BLaER1 treated with 17β-estradiol and CSF1 and Interleukin-3, amounts not matched to agents 10 nM and 100 nM (cell line): ENCODE measurements at regions not wholly inside any gene's neighbourhood (a gene's known extent, or its start where the extent isn't known, plus 50 kb on each side); places are given as distances from the start of the nearest gene placed in this dataset.
A peak's percentile ranks its signal among the peaks of the same experiment; 100 is the strongest.
"Not testable (repeated sequence)": the region's sequence is repeated elsewhere in the genome, so short reads cannot be mapped to it uniquely, and the experiment has no call there.

Source experiments
- H3K27ac ChIP-seq, 11 experiments: shearing (Covaris generic); formaldehyde crosslinking; 2 replicates each; pipeline ENCODE4 v1.8.1; 2022
- H3K27me3 ChIP-seq, 11 experiments: shearing (Covaris generic); formaldehyde crosslinking; 2 replicates each; pipeline ENCODE4 v1.8.1; 2022
- H3K36me3 ChIP-seq, 11 experiments: shearing (Covaris generic); formaldehyde crosslinking; 2 replicates each; pipeline ENCODE4 v1.8.1; 2022
- H3K4me1 ChIP-seq, 10 experiments: shearing (Covaris generic); formaldehyde crosslinking; 2 replicates each; pipeline ENCODE4 v1.8.1; 2022
- H3K4me2 ChIP-seq, 11 experiments: shearing (Covaris generic); formaldehyde crosslinking; 2 replicates each; pipeline ENCODE4 v1.8.1; 2022
- H3K4me3 ChIP-seq, 10 experiments: shearing (Covaris generic); formaldehyde crosslinking; 2 replicates each; pipeline ENCODE4 v1.8.1; 2022
- H3K9ac ChIP-seq, 11 experiments: shearing (Covaris generic); formaldehyde crosslinking; 2 replicates each; pipeline ENCODE4 v1.8.1; 2022
- H3K9me3 ChIP-seq, 11 experiments: shearing (Covaris generic); formaldehyde crosslinking; replicated peaks in 1 of 11; 2 replicates each; pipeline ENCODE4 v1.8.1; 2022
- H4K20me1 ChIP-seq, 11 experiments: shearing (Covaris generic); formaldehyde crosslinking; 2 replicates each; pipeline ENCODE4 v1.8.1; 2022
- Cebpa-rat ChIP-seq, 11 experiments: shearing (Covaris generic); IDR thresholded peaks; 2 replicates each; pipeline ENCODE4 v1.8.1; 2022

GRCh38 chr12:131312793-131313545 is 359.3 kb downstream of the ADGRD1 start:
- Histone ChIP-seq H3K27me3 (no peaks in the 10 kb centered on the region), H3K27ac (no peak overlapping the region), H3K9ac (no peak overlapping the region), H3K36me3 (no peaks in the 10 kb centered on the region), H3K9me3 (peaks cover 10 to 31% (median 20%) of the 10 kb centered on the region in 11 experiments; a peak in 21 of 22 replicates), H3K4me1 (peaks cover 0 to 4% (median 0%) of the 10 kb centered on the region in 10 experiments; a peak in 1 of 20 replicates), H3K4me2 (peak overlapping the region in 1 of 11 experiments; percentile 5; a peak in 2 of 22 replicates), H3K4me3 (no peak overlapping the region), H4K20me1 (peaks cover 0 to 7% (median 0%) of the 10 kb centered on the region in 11 experiments; a peak in 1 of 22 replicates)
- no peak for TF ChIP-seq Cebpa-rat (IDR thresholded peaks at IDR 0.05)

GRCh38 chr12:131313635-131314034 is 359.9 kb downstream of the ADGRD1 start:
- H4K20me1 ChIP-seq, result peaks cover 0 to 7% (median 0%) of the 10 kb centered on the region in 11 experiments; a peak in 1 of 22 replicates
- H3K36me3 ChIP-seq, result no peaks in the 10 kb centered on the region

GRCh38 chr12:131314524-131315090 is 360.9 kb downstream of the ADGRD1 start:
- Histone ChIP-seq H3K36me3 (no peaks in the 10 kb centered on the region), H3K4me2 (no peak overlapping the region), H4K20me1 (peaks cover 0 to 7% (median 0%) of the 10 kb centered on the region in 11 experiments; a peak in 1 of 22 replicates), H3K27me3 (no peaks in the 10 kb centered on the region), H3K27ac (no peak overlapping the region), H3K4me1 (peaks cover 0 to 4% (median 0%) of the 10 kb centered on the region in 10 experiments; a peak in 1 of 20 replicates), H3K9me3 (peaks cover 19 to 41% (median 29%) of the 10 kb centered on the region in 11 experiments), H3K9ac (no peak overlapping the region), H3K4me3 (no peak overlapping the region)
- no peak for TF ChIP-seq Cebpa-rat (IDR thresholded peaks at IDR 0.05)

More at GRCh38 chr12:131313635-131314034, 359.9 kb downstream of the ADGRD1 start:
- Histone ChIP-seq H3K9me3 (peaks cover 13 to 35% (median 24%) of the 10 kb centered on the region in 11 experiments; a peak in 21 of 22 replicates), H3K27ac (no peak overlapping the region), H3K4me1 (peaks cover 0 to 4% (median 0%) of the 10 kb centered on the region in 10 experiments; a peak in 1 of 20 replicates), H3K9ac (no peak overlapping the region), H3K4me3 (no peak overlapping the region), H3K27me3 (no peaks in the 10 kb centered on the region), H3K4me2 (peak overlapping the region in 1 of 11 experiments; percentile 5; a peak in 1 of 22 replicates)
- TF ChIP-seq Cebpa-rat (IDR thresholded peaks at IDR 0.05), result no peak

GRCh38 chr12:131315601-131316000 is 361.9 kb downstream of the ADGRD1 start:
- TF ChIP-seq Cebpa-rat (IDR thresholded peaks at IDR 0.05), result no peak
- Histone ChIP-seq H3K9me3 (peaks cover 29 to 51% (median 39%) of the 10 kb centered on the region in 11 experiments), H3K36me3 (no peaks in the 10 kb centered on the region), H3K27ac (no peak overlapping the region), H3K9ac (no peak overlapping the region), H4K20me1 (peaks cover 0 to 7% (median 0%) of the 10 kb centered on the region in 11 experiments; a peak in 1 of 22 replicates), H3K4me2 (no peak overlapping the region), H3K27me3 (no peaks in the 10 kb centered on the region), H3K4me3 (no peak overlapping the region), H3K4me1 (peaks cover 0 to 4% (median 0%) of the 10 kb centered on the region in 10 experiments; a peak in 1 of 20 replicates)

- TF ChIP-seq Cebpa-rat (IDR thresholded peaks at IDR 0.05), result no peak
- Histone ChIP-seq H3K4me2 (no peak overlapping the region), H3K27ac (no peak overlapping the region), H3K4me1 (peaks cover 0 to 4% (median 0%) of the 10 kb centered on the region in 10 experiments; a peak in 1 of 20 replicates), H3K4me3 (no peak overlapping the region), H3K9ac (no peak overlapping the region), H3K9me3 (peaks cover 36 to 59% (median 47%) of the 10 kb centered on the region in 11 experiments), H4K20me1 (peaks cover 0 to 7% (median 0%) of the 10 kb centered on the region in 11 experiments; a peak in 1 of 22 replicates), H3K36me3 (no peaks in the 10 kb centered on the region), H3K27me3 (no peaks in the 10 kb centered on the region)
These were observed 362.7 kb downstream of the ADGRD1 start for GRCh38 chr12:131316388-131316787.

GRCh38 chr12:131318045-131318685 is 364.5 kb downstream of the ADGRD1 start:
- H3K36me3 ChIP-seq, result no peaks in the 10 kb centered on the region
- H3K27me3 ChIP-seq, result no peaks in the 10 kb centered on the region
- no peaks in the 10 kb centered on the region for H4K20me1 ChIP-seq
- H3K4me3 ChIP-seq, result no peak overlapping the region
- no peak for TF ChIP-seq Cebpa-rat (IDR thresholded peaks at IDR 0.05)
- no peak overlapping the region for H3K27ac ChIP-seq
- H3K9ac ChIP-seq, result no peak overlapping the region
- H3K4me1 ChIP-seq, result no peaks in the 10 kb centered on the region
- H3K4me2 ChIP-seq, result no peak overlapping the region
- H3K9me3 ChIP-seq, result peaks cover 50 to 75% (median 65%) of the 10 kb centered on the region in 11 experiments

- Histone ChIP-seq H3K4me2 (no peak overlapping the region), H3K27ac (no peak overlapping the region), H4K20me1 (no peaks in the 10 kb centered on the region), H3K4me1 (peaks cover 0 to 12% (median 0%) of the 10 kb centered on the region in 10 experiments; a peak in 3 of 20 replicates), H3K9me3 (peaks cover 52 to 73% (median 63%) of the 10 kb centered on the region in 11 experiments), H3K36me3 (no peaks in the 10 kb centered on the region), H3K9ac (no peak overlapping the region), H3K4me3 (no peak overlapping the region), H3K27me3 (no peaks in the 10 kb centered on the region)
- no peak for TF ChIP-seq Cebpa-rat (IDR thresholded peaks at IDR 0.05)
These were observed 368.3 kb downstream of the ADGRD1 start for GRCh38 chr12:131321988-131322387.

GRCh38 chr12:131322460-131322859 is 368.8 kb downstream of the ADGRD1 start:
- H3K4me2 ChIP-seq, H3K36me3 ChIP-seq, H3K27me3 ChIP-seq, H3K9ac ChIP-seq, H4K20me1 ChIP-seq, H3K4me3 ChIP-seq, H3K27ac ChIP-seq: not testable (repeated sequence)
- peaks cover 2 to 14% (median 4%) of the 10 kb centered on the region in 10 experiments for H3K4me1 ChIP-seq
- peaks cover 47 to 68% (median 58%) of the 10 kb centered on the region in 11 experiments for H3K9me3 ChIP-seq

- Histone ChIP-seq H3K27ac (no peak overlapping the region), H3K4me1 (peaks cover 8 to 18% (median 14%) of the 10 kb centered on the region in 10 experiments), H3K36me3 (no peaks in the 10 kb centered on the region), H4K20me1 (no peaks in the 10 kb centered on the region), H3K9me3 (peaks cover 38 to 59% (median 50%) of the 10 kb centered on the region in 11 experiments), H3K9ac (no peak overlapping the region), H3K27me3 (no peaks in the 10 kb centered on the region), H3K4me2 (no peak overlapping the region; a peak in 1 of 22 replicates), H3K4me3 (no peak overlapping the region)
- TF ChIP-seq Cebpa-rat (IDR thresholded peaks at IDR 0.05), result no peak
These were observed 370.2 kb downstream of the ADGRD1 start for GRCh38 chr12:131323879-131324278.
